NCI-H2029 (cell line): ENCODE measurements at regions not wholly inside any gene's neighbourhood (a gene's known extent, or its start where the extent isn't known, plus 50 kb on each side); places are given as distances from the start of the nearest gene placed in this dataset.

ENCODE experiments used
- DNase-seq: peaks from one replicate; lab custom pipeline; 2025; lab: John Stamatoyannopoulos, UW

- DNase-seq = no peak
Measured at GRCh38 chr17:83144421-83145357, 65.3 kb downstream of the METRNL start.

- no peak for DNase-seq
Measured at GRCh38 chr17:83145358-83145738, 65.9 kb downstream of the METRNL start.

- no peak for DNase-seq
Measured at GRCh38 chr17:83145831-83146230, 66.4 kb downstream of the METRNL start.

- no peak for DNase-seq
Measured at GRCh38 chr17:83146347-83146746, 66.9 kb downstream of the METRNL start.

GRCh38 chr17:83147280-83147679, 67.9 kb downstream of the METRNL start:
- DNase-seq = no peak

- no peak for DNase-seq
Measured at GRCh38 chr17:83148317-83149028, 69.1 kb downstream of the METRNL start.

GRCh38 chr17:83149029-83149725, 69.8 kb downstream of the METRNL start:
- no peak for DNase-seq

GRCh38 chr17:83149761-83150251, 70.4 kb downstream of the METRNL start:
- DNase-seq = no peak

GRCh38 chr17:83150369-83151055, 71.1 kb downstream of the METRNL start:
- no peak for DNase-seq

GRCh38 chr17:83151056-83151441, 71.6 kb downstream of the METRNL start:
- no peak for DNase-seq

- DNase-seq = no peak
Measured at GRCh38 chr17:83151442-83152226, 72.2 kb downstream of the METRNL start.

GRCh38 chr17:83152227-83152744, 72.9 kb downstream of the METRNL start:
- DNase-seq = no peak

- no peak for DNase-seq
Measured at GRCh38 chr17:83152745-83153611, 73.6 kb downstream of the METRNL start.

GRCh38 chr17:83153681-83154310, 74.4 kb downstream of the METRNL start:
- DNase-seq = no peak

GRCh38 chr17:83154311-83155127, 75.1 kb downstream of the METRNL start:
- DNase-seq = no peak

- no peak for DNase-seq
Measured at GRCh38 chr17:83155128-83156121, 76.0 kb downstream of the METRNL start.

GRCh38 chr17:83156408-83156807, 77.0 kb downstream of the METRNL start:
- no peak for DNase-seq
